OCI-LY3 (cell line): ENCODE measurements at regions not wholly inside any gene's neighbourhood (a gene's known extent, or its start where the extent isn't known, plus 50 kb on each side); places are given as distances from the start of the nearest gene placed in this dataset.

Experiments used
- H2AFZ ChIP-seq: fragments of 200-600, 300-600 bp; shearing (Covaris generic); 2 replicates; pipeline ENCODE4 v1.6.0; 2014; ENCODE audit warnings: antibody characterized with exemption, low read depth, low read length
- H3K27ac ChIP-seq: fragments of 200-600, 300-600 bp; sonication (generic); 2 replicates; pipeline ENCODE4 v1.5.1; 2014; ENCODE audit warnings: mild to moderate bottlenecking, low read length, moderate library complexity, mixed read lengths
- H3K27me3 ChIP-seq: fragments of 200-600, 300-600 bp; sonication (generic); 2 replicates; pipeline ENCODE4 v1.6.1; 2014; ENCODE audit warnings: low read depth, low read length, mixed read lengths
- H3K36me3 ChIP-seq: fragments of 200-600, 300-600 bp; sonication (generic); replicated peaks from 2 replicates; pipeline ENCODE3; 2014; ENCODE audit warnings: low read depth, low read length, mixed read lengths
- H3K4me1 ChIP-seq: fragments of 300-600, 200-600 bp; sonication (generic); 2 replicates; pipeline ENCODE4 v1.6.1; 2014; ENCODE audit warnings: low read length, mixed read lengths
- H3K4me2 ChIP-seq: fragments of 200-600, 300-600 bp; sonication (generic); 2 replicates; pipeline ENCODE4 v1.6.1; 2014; ENCODE audit warnings: low read length, mixed read lengths
- H3K4me3 ChIP-seq: fragments of 300-600, 200-600 bp; sonication (generic); 2 replicates; pipeline ENCODE4 v1.5.1; 2014; ENCODE audit warnings: antibody characterized with exemption, mild to moderate bottlenecking, low read length, moderate library complexity
- H3K79me2 ChIP-seq: fragments of 300-600, 200-600 bp; shearing (Covaris generic); 2 replicates; pipeline ENCODE4 v1.6.1; 2014; ENCODE audit warnings: mild to moderate bottlenecking, low read length, mixed read lengths
- H3K9ac ChIP-seq: fragments of 300-600, 200-600 bp; shearing (Covaris generic); 2 replicates; pipeline ENCODE4 v1.6.0; 2014; ENCODE audit warnings: mild to moderate bottlenecking, low read length, moderate library complexity
- H3K9me3 ChIP-seq: fragments of 200-600, 300-600 bp; shearing (Covaris generic); 2 replicates; pipeline ENCODE4 v1.6.1; 2014; ENCODE audit warnings: low read length, mixed read lengths; ENCODE audit not compliant: insufficient read depth
- H4K20me1 ChIP-seq: fragments of 200-600, 300-600 bp; sonication (generic); 2 replicates; pipeline ENCODE4 v1.6.1; 2016; ENCODE audit warnings: low read length, mixed read lengths; ENCODE audit not compliant: insufficient read depth
- CTCF ChIP-seq: fragments of 200-600, 300-600 bp; sonication (generic); IDR thresholded peaks from 2 replicates; pipeline ENCODE4 v1.5.1; 2014; ENCODE audit warnings: antibody characterized with exemption, low read length, low read depth
- EZH2phosphoT487 ChIP-seq: fragments of 200-600 bp; shearing (Covaris generic); IDR thresholded peaks from 2 replicates; pipeline ENCODE4 v1.6.1; 2018; ENCODE audit warnings: antibody characterized with exemption, mixed run types, low read depth

- Histone ChIP-seq H3K4me1 (no peaks in the 10 kb centered on the region), H3K36me3 (no peaks in the 10 kb centered on the region), H3K27me3 (no peaks in the 10 kb centered on the region), H3K27ac (no peak overlapping the region), H3K9me3 (no peaks in the 10 kb centered on the region), H3K9ac (no peak overlapping the region), H4K20me1 (no peaks in the 10 kb centered on the region), H3K4me3 (no peak overlapping the region), H2AFZ (no peak overlapping the region), H3K79me2 (no peaks in the 10 kb centered on the region), H3K4me2 (no peak overlapping the region)
- TF ChIP-seq EZH2phosphoT487 (no peak), CTCF (no peak)
Measured at GRCh38 chr6:140090871-140091270, 716.4 kb upstream of the CITED2 start.

- Histone ChIP-seq H3K9me3 (no peaks in the 10 kb centered on the region), H3K4me3 (no peak overlapping the region), H4K20me1 (no peaks in the 10 kb centered on the region), H3K9ac (no peak overlapping the region), H3K4me1 (no peaks in the 10 kb centered on the region), H2AFZ (no peak overlapping the region), H3K79me2 (no peaks in the 10 kb centered on the region), H3K27ac (no peak overlapping the region), H3K27me3 (no peaks in the 10 kb centered on the region), H3K36me3 (no peaks in the 10 kb centered on the region), H3K4me2 (no peak overlapping the region)
- TF ChIP-seq CTCF, result no peak
- TF ChIP-seq EZH2phosphoT487, result no peak
Measured at GRCh38 chr6:140083375-140083774, 708.9 kb upstream of the CITED2 start.

GRCh38 chr6:140082867-140083297 is 708.4 kb upstream of the CITED2 start:
- H3K79me2 ChIP-seq, result no peaks in the 10 kb centered on the region
- no peak overlapping the region for H3K9ac ChIP-seq
- H3K4me1 ChIP-seq, result no peaks in the 10 kb centered on the region
- H3K27ac ChIP-seq, result no peak overlapping the region
- no peak for TF ChIP-seq EZH2phosphoT487
- no peaks in the 10 kb centered on the region for H4K20me1 ChIP-seq
- H3K27me3 ChIP-seq, result no peaks in the 10 kb centered on the region
- no peaks in the 10 kb centered on the region for H3K36me3 ChIP-seq
- H3K9me3 ChIP-seq, result no peaks in the 10 kb centered on the region
- H2AFZ ChIP-seq, result no peak overlapping the region
- H3K4me3 ChIP-seq, result no peak overlapping the region
- no peak overlapping the region for H3K4me2 ChIP-seq

GRCh38 chr6:140079328-140079727 is 704.9 kb upstream of the CITED2 start:
- H3K4me1 ChIP-seq, result no peaks in the 10 kb centered on the region
- no peaks in the 10 kb centered on the region for H3K36me3 ChIP-seq
- H3K27me3 ChIP-seq, result no peaks in the 10 kb centered on the region
- H3K4me2 ChIP-seq, result no peak overlapping the region
- no peak overlapping the region for H2AFZ ChIP-seq
- H3K4me3 ChIP-seq, result no peak overlapping the region
- no peak overlapping the region for H3K9ac ChIP-seq
- no peaks in the 10 kb centered on the region for H4K20me1 ChIP-seq
- no peaks in the 10 kb centered on the region for H3K9me3 ChIP-seq
- H3K79me2 ChIP-seq, result no peaks in the 10 kb centered on the region
- no peak for TF ChIP-seq CTCF
- no peak for TF ChIP-seq EZH2phosphoT487
- H3K27ac ChIP-seq, result no peak overlapping the region
